ENCODE measurements at regions not wholly inside any gene's neighbourhood (a gene's known extent, or its start where the extent isn't known, plus 50 kb on each side); places are given as distances from the start of the nearest gene placed in this dataset.

- no peak for DNase-seq
Observed at GRCh38 chr9:81108821-81109220, 580.5 kb downstream of the TLE1 start.

DNA sequence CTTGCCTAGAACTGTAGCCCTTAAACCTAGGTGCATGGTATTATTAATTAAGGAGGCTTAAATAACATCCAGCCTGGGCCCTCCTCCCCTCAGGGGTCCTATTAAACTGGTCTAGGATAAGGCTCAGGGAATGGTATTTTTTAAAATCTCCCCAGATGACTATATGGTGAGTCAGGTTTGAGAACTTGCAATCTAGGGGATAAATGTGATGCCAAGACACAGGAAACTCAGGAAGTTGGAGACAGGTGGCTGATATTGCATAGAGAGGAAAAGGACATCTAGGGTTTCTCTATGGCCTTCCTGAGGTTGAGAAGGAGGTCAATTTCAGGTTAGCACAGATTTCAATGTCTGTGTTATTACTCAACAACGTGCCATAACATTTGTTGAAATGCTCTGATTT, 581.0 kb downstream of the TLE1 start:
- DNase-seq, result no peak

GRCh38 chr9:81103597-81104471, 585.5 kb downstream of the TLE1 start:
- no peak for DNase-seq

DNA sequence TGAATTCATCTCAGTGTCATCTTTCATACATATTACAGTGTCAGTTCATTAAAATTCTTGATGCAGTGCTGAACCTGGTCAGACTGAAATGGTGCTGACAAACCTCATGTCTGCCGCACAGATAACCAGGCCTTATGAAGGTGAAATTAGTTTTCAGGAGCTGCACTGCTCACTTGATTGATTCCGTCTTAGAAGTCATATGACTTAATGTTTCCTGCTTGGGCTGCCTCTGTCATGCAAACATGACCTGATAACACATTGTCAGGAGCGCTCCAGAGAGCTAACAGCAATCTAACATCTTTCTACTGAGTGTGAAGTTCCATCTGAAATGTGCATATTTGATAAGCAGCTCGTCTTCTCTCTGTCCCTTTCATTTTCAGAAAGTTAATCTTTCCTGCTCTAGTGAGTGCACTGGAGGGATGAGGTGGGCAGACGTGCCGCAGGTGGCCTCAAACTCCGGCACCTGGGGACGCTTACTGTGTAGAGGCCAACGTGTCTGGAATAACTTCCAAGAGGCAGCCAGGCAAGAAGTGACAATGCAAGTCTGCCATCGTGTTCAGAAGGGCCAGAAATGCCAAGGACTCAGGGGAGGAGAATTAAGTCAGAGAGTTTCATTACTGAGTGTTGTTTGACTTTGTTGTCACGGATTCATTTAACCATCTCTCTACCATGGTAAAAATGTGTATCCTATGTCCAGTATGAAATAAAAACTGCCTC, 592.1 kb downstream of the TLE1 start:
- no peak for DNase-seq

DNA sequence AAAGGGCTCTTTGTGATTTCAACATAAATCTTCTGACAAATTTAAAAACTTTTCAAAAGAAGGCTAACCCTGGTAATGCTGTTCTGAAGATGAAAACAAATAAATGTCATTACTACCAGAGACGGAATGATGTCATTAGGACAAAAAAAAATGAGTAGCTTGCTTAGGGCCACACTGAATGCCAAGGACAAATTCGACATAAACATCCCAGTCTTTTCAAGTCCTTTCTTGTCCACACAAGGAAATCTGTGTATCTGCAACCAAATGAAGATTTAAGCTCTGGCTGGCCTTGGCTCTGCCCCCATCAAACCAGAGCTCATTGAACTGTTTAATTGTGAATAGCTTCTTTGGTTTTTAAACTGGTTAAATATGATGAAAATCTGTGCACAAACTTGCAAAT, 592.7 kb downstream of the TLE1 start:
- DNase-seq, result no peak

GRCh38 chr9:81092057-81092456, 597.3 kb downstream of the TLE1 start:
- DNase-seq, result no peak

DNA sequence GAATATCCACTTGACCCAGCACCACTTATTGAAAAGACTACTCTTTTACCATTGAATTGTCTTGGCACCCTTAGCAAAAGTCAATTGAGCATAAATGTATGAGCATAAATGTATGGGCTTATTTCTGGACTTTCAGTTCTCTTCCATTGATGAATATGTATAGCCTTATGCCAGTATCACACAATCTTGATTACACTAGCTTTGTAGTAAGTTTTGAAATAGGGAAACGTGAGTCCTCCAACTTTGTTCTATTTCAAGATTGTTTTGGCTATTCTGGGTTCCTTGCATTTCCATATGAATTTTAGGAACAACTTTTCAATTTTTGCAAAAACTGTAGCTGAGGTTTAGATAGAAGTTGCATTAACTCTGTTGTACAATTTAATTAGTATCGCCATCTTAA, 601.0 kb downstream of the TLE1 start:
- no peak for DNase-seq

DNA sequence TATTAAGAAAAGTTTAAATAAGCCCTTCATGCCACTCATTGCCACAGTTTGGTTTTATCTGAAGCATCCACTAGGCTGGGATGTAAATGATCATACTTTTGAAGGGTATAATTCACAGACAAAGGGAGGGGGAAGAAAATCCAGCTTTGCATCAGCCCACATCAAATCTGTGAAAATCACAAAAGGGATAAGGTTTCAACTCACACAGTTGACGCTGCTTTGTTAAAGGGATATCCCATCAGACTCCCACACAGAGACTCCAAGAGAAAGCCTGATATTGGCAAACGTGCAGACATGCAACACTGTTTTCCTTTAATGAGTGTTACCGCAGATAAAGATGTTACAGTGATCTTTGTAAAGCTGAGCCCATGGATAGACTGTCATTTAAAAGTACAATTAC, 602.9 kb downstream of the TLE1 start:
- DNase-seq, result no peak

DNA sequence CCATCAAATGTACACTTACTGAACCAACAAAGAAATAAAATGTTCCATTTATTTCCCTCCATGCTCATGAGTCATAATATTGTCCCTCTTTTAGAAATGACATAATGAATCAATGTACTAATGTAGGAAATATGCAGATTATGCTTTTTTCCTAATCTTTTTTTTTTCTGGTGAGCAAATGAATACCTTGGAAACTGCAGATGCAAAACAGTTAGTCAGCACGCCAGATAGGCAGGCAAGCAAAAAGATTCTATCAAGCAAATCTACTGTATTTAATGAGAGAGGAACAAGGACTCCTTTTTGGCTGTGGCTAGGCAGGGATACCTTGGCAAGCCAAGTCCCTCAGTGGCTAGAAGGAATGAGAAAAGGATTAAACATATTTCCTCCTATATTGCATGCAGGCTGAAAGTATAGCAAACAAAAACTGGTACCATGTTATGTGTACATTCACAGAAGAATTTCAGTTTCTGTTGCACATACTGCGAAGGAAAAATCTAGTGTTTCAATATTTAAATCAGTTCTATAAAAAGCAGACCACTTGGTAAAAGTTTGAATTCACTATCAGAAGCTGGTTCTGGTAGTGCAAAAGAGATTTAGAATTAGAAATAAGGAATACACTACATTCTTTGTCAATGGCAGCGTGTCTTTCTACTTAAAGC, 605.4 kb downstream of the TLE1 start:
- DNase-seq, result no peak

DNA sequence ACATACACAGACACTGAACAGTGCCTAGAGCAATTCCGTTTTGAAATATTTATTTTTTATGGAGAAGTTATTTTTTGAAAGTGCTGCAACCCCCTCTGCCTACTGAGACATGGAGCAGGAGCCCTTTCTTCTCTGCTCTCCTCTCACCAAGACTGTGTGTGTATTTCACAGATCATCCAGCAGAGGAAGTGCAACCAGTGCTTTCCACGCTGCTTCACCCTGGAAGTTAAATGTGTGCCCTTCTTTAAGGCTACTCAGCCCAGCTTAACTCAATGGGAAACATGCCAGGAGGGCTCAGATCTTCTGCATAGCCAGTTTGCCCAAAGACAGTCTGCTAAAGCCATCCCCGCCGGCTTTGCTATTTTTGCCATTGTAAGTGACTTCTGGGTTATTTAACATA, 606.3 kb downstream of the TLE1 start:
- DNase-seq, result no peak

DNA sequence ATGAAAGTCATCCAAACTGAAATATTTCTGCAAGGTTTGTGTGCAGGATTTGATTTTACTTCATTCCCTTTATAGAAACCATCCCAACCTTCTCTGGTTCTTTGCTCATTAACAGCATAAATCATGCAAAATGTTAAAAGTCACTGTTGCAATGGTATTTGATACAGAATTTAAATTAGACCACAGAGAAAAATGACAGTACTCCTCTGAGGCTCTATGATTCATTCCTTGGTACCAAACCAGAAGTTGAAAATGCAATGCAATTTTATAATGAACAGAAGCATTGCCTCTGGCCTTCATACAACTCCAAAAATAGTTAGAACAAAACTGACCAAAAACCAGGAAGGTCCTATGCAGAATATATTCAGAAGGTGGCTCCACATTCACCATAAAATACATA, 607.1 kb downstream of the TLE1 start:
- no peak for DNase-seq

DNA sequence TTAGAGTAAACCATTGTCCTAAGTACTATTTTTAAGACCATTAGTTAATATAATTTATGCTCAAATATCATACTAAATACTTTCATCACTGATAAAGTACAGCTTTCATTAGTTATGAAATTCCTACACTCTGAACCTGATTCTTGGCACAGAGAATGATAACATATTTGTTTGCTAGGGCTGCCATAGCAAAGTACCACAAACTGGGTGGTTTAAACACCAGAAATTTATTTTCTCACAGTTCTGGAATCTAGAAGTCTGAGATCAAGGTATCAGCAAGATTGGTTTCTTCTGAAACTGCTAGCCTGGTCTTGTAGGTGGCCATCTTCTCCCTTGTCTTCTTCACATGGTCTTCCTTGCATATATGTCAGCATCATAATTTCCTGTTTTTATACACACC, 608.4 kb downstream of the TLE1 start:
- no peak for DNase-seq

- DNase-seq, result no peak
Observed at GRCh38 chr9:81080185-81080584, 609.2 kb downstream of the TLE1 start.

- DNase-seq, result no peak
Observed at GRCh38 chr9:81079055-81079454, 610.3 kb downstream of the TLE1 start.

DNA sequence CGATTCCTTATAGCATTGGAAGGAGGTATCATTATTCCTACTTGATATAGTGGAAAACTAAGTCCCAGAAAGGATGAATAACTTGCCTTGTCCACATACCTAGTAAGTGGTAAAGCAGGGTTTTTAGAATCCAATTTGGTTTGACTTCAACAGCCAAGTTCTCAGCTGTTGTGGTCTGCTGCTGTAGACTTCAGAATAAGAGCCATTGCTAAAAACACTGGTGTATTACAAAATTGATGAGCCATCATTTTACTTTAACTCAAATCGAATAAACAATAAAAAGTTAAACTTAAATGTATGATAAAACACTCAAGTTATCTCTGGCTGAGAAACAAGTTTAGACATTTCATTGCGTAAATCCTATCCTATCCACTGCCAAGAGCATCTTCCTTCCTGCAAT, 610.8 kb downstream of the TLE1 start:
- no peak for DNase-seq

DNA sequence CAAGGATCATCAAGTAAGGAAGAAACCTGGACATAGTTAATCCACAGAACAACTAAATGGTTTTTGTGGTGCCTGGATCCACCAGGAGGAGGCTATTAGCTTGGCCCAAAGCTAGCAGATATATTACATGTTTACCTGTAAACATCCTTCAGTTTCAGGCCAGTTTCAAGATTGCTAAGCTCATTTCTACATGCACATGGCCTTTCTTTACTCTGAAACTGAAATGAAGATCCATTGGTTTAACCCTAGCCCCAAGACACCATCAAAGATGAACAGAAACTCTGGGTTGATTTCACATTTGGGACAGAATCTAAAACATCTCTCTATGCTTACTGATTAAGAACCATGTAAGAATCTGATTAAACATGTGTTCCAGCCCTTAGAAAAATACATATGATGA, 611.8 kb downstream of the TLE1 start:
- no peak for DNase-seq

- DNase-seq, result no peak
Observed at GRCh38 chr9:81076131-81076530, 613.2 kb downstream of the TLE1 start.

GRCh38 chr9:81074221-81074620, 615.1 kb downstream of the TLE1 start:
- DNase-seq, result no peak

DNA sequence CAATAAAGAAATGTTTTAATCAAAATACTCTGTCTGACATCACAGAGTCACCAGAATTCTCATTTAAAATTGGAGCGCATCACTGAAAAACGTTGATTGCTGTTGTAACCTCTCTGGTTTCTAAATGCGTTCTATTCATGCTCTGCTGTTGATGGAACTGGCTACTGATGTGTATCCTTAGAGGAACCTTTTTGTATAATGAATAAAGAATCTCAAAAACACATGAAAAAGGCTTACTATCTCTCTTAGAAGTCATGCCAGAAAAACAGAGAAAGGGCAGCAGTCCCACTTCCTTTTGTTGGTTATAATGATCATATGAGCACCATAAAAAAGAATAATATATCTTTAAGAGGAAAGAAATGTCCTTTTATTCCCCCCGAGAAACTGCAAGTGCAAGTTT, 615.5 kb downstream of the TLE1 start:
- DNase-seq, result no peak

DNA sequence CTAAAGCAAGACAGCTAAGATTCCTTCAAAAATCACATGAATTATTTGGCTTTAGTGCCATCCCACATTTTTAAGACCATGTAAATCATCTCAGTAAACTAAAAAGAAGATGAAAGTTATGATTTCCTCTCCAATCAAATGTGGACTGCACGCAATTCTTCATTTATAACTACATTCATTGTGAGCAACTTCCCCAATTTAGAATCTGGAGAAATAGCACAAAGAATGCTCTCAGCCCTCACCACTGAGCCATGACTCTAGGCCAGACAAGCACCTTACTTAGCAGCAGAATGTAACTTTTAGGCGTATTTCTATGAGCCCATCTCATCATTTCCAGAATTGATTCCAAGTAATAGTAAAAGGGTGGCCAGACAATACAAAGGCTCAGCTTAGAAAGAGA, 616.6 kb downstream of the TLE1 start:
- no peak for DNase-seq

DNA sequence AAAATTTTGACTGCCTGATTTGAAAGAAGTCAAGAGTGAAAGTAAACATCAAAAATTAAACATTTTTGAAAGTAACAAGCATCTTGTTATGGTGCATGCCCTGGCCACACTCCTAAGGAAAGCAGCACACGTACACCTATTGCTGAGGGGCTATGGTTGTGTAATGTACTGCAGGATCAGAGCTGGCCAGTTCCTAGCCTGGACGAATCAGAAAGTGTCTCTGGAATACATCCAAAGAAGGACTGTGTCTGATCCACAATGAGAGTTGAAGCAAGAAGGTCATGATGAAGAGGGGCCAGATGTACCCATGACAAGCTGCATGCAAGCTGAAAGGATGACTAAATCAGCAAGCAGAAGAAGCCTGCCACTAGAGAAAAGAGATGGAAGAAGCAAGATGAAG, 618.2 kb downstream of the TLE1 start:
- no peak for DNase-seq

- DNase-seq, result no peak
Observed at GRCh38 chr9:81070689-81071088, 618.7 kb downstream of the TLE1 start.

- no peak for DNase-seq
Observed at GRCh38 chr9:81069923-81070322, 619.4 kb downstream of the TLE1 start.
